ENCODE measurements at regions not wholly inside any gene's neighbourhood (a gene's known extent, or its start where the extent isn't known, plus 50 kb on each side); places are given as distances from the start of the nearest gene placed in this dataset.

- 92% methylated on average over 8 of the region's 8 CpGs for WGBS
- intact Hi-C loops (cut with DNase I), result no loop called here
- Histone ChIP-seq H3K27me3 (replicated peaks; ENCODE audit: insufficient read depth) (no peaks in the 10 kb centered on the region), H3K36me3 (no peaks in the 10 kb centered on the region), H3K9me3 (no peaks in the 10 kb centered on the region), H3K4me1 (replicated peaks) (no peaks in the 10 kb centered on the region), H3K4me3 (no peak overlapping the region), H3K27ac (no peak overlapping the region)
- no peak for DNase-seq (ENCODE audit: low spot score)
- no peak for TF ChIP-seq POLR2AphosphoS5 (IDR thresholded peaks at IDR 0.05)
- TF ChIP-seq CTCF (IDR thresholded peaks at IDR 0.05), result no peak
These were observed 68.0 kb downstream of the RGS12 start for GRCh38 chr4:3360777-3361176.

- TF ChIP-seq CTCF (IDR thresholded peaks at IDR 0.05) (no peak), POLR2A (IDR thresholded peaks at IDR 0.05) (no peak), POLR2AphosphoS5 (IDR thresholded peaks at IDR 0.05) (no peak)
- WGBS, result 92% methylated on average over 12 of the region's 12 CpGs
These were observed 68.6 kb downstream of the RGS12 start for GRCh38 chr4:3361406-3361805.

DNA sequence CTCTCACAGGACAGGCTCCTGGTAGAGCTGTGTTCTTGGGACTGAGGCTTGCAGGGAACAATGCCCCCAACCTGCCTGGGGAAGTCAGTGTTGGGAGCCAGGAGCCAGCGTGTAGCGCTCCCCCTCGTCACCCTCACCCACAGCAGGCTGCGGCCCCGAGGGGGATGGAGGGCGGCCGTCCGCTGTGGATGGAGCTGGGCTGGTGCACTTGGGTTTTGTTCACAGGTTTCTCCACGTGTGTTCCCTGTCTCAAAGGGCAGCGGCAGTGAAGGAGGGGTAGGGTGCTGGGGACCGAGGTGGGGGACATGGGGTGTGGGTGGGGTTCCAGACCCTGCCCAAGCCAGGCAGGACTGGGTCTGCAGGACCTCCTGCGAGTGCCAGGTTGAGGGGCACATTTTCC, 69.1 kb downstream of the RGS12 start:
- intact Hi-C loops (cut with DNase I), result no loop called here
- H3K4me1 ChIP-seq (replicated peaks), result no peaks in the 10 kb centered on the region
- 94% methylated on average over 12 of the region's 12 CpGs for WGBS
- no peak for TF ChIP-seq POLR2A (IDR thresholded peaks at IDR 0.05)
- TF ChIP-seq POLR2AphosphoS5 (IDR thresholded peaks at IDR 0.05), result no peak
- TF ChIP-seq CTCF (IDR thresholded peaks at IDR 0.05), result no peak
- no peaks in the 10 kb centered on the region for H3K36me3 ChIP-seq
- H3K9me3 ChIP-seq, result no peaks in the 10 kb centered on the region
- H3K27me3 ChIP-seq (replicated peaks; ENCODE audit: insufficient read depth), result no peaks in the 10 kb centered on the region
- no peak overlapping the region for H3K4me3 ChIP-seq
- H3K27ac ChIP-seq, result no peak overlapping the region
- no peak for DNase-seq (ENCODE audit: low spot score)

More at GRCh38 chr4:3361406-3361805, 68.6 kb downstream of the RGS12 start:
- H3K27me3 ChIP-seq (replicated peaks; ENCODE audit: insufficient read depth), result no peaks in the 10 kb centered on the region
- H3K36me3 ChIP-seq, result no peaks in the 10 kb centered on the region
- H3K4me1 ChIP-seq (replicated peaks), result no peaks in the 10 kb centered on the region
- H3K4me3 ChIP-seq, result no peak overlapping the region
- no peak overlapping the region for H3K27ac ChIP-seq
- intact Hi-C loops (cut with DNase I), result no loop called here
- no peaks in the 10 kb centered on the region for H3K9me3 ChIP-seq
- no peak for DNase-seq (ENCODE audit: low spot score)

DNA sequence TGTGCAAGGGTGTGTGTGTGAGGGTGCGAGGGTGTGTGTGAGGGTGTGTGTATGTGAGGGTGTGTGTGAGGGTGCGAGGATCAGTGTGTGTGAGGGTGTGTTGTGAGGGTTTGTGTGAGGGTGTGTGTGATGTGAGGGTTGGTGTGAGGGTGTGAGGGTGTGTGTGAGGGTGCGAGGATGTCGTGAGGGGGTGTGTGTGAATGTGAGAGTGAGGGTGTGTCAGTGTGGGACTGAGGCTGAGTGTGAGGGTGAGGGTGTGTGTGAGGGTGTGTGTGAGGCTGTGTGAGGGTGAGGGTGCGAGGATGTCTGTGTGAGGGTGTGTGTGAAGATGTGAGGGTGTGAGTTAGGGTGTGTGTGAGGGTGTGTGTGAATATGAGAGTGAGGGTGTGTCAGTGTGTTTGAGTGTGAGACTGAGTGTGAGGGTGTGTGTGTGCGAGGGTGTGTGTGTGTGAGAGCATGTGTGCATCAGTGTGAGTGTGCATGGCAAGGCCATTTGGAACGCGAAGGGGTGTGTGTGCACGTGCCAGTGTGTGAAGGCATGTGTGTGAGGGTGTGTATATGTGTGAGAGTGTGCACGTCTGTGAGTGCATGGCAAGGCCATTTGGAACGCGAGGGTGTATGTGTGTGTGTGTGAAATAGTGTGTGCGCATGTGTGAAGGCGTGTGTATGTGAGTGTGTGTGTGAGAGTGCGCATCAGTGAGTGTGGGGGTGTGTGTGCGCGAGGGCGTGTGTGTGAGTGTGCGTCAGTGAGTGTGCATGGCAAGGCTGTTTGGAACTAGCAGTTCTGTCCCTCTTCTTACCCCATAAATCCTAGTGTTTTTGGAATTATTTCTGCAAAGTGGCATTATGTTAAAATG, 69.8 kb downstream of the RGS12 start:
- TF ChIP-seq POLR2A (IDR thresholded peaks at IDR 0.05) (no peak), POLR2AphosphoS5 (IDR thresholded peaks at IDR 0.05) (no peak), CTCF (IDR thresholded peaks at IDR 0.05) (no peak)
- no peak overlapping the region for H3K27ac ChIP-seq
- WGBS, result 95% methylated on average over 19 of the region's 19 CpGs
- DNase-seq (ENCODE audit: low spot score), result no peak
- H3K4me1 ChIP-seq (replicated peaks), result no peaks in the 10 kb centered on the region
- intact Hi-C loops (cut with DNase I), result no loop called here
- no peaks in the 10 kb centered on the region for H3K9me3 ChIP-seq
- no peak overlapping the region for H3K4me3 ChIP-seq
- no peaks in the 10 kb centered on the region for H3K36me3 ChIP-seq
- H3K27me3 ChIP-seq (replicated peaks; ENCODE audit: insufficient read depth), result no peaks in the 10 kb centered on the region
